ENCODE measurements at regions not wholly inside any gene's neighbourhood (a gene's known extent, or its start where the extent isn't known, plus 50 kb on each side); places are given as distances from the start of the nearest gene placed in this dataset.

- no peak for DNase-seq
These were observed 1282.9 kb downstream of the TBC1D22A start for GRCh38 chr22:48045369-48045768.

GRCh38 chr22:48044487-48045060 lies 1282.1 kb downstream of the TBC1D22A start:
- DNase-seq = no peak

- no peak for DNase-seq
These were observed 1281.1 kb downstream of the TBC1D22A start for GRCh38 chr22:48043581-48043980.

GRCh38 chr22:48042621-48043395 lies 1280.4 kb downstream of the TBC1D22A start:
- no peak for DNase-seq

- no peak for DNase-seq
These were observed 1276.9 kb downstream of the TBC1D22A start for GRCh38 chr22:48039326-48039725.

GRCh38 chr22:48037618-48038017 lies 1275.2 kb downstream of the TBC1D22A start:
- no peak for DNase-seq

- DNase-seq = no peak
These were observed 1273.4 kb downstream of the TBC1D22A start for GRCh38 chr22:48035897-48036296.

GRCh38 chr22:48031589-48031988 lies 1269.1 kb downstream of the TBC1D22A start:
- no peak for DNase-seq

GRCh38 chr22:48025096-48025495 lies 1262.6 kb downstream of the TBC1D22A start:
- no peak for DNase-seq

- no peak for DNase-seq
These were observed 1259.5 kb downstream of the TBC1D22A start for GRCh38 chr22:48021991-48022401.

GRCh38 chr22:48018346-48018745 lies 1255.9 kb downstream of the TBC1D22A start:
- DNase-seq = no peak

- no peak for DNase-seq
These were observed 1253.3 kb downstream of the TBC1D22A start for GRCh38 chr22:48015701-48016100.

GRCh38 chr22:48004936-48005335 lies 1242.5 kb downstream of the TBC1D22A start:
- no peak for DNase-seq

- no peak for DNase-seq
These were observed 1241.6 kb downstream of the TBC1D22A start for GRCh38 chr22:48004038-48004437.

GRCh38 chr22:48001101-48001500 lies 1238.7 kb downstream of the TBC1D22A start:
- DNase-seq = no peak

- DNase-seq = no peak
These were observed 1235.2 kb downstream of the TBC1D22A start for GRCh38 chr22:47997612-47998011.

GRCh38 chr22:47997052-47997590 lies 1234.7 kb downstream of the TBC1D22A start:
- DNase-seq = no peak

- no peak for DNase-seq
These were observed 1234.0 kb downstream of the TBC1D22A start for GRCh38 chr22:47996446-47996857.

- DNase-seq = no peak
These were observed 1233.3 kb downstream of the TBC1D22A start for GRCh38 chr22:47995718-47996117.

- no peak for DNase-seq
These were observed 1232.8 kb downstream of the TBC1D22A start for GRCh38 chr22:47995264-47995627.

- DNase-seq = no peak
These were observed 1232.3 kb downstream of the TBC1D22A start for GRCh38 chr22:47994601-47995263.

GRCh38 chr22:47994045-47994444 lies 1231.6 kb downstream of the TBC1D22A start:
- no peak for DNase-seq

- DNase-seq = no peak
These were observed 1228.0 kb downstream of the TBC1D22A start for GRCh38 chr22:47990481-47990880.
